Neural progenitor cell (in vitro differentiated cells): ENCODE measurements at regions not wholly inside any gene's neighbourhood (a gene's known extent, or its start where the extent isn't known, plus 50 kb on each side); places are given as distances from the start of the nearest gene placed in this dataset.
A peak's percentile ranks its signal among the peaks of the same experiment; 100 is the strongest.

Experiments used
- DNase-seq: peaks from one replicate; pipeline ENCODE4 v3.0.0-alpha.2; 2016; ENCODE audit warnings: low spot score
- H2AFZ ChIP-seq: fragments of 200-600 bp; sonication (generic); replicated peaks from 2 replicates; pipeline ENCODE4 v1.6.1; 2016; ENCODE audit warnings: antibody characterized with exemption
- H3F3A ChIP-seq: fragments of 200-600 bp; sonication (generic); 2 replicates; pipeline ENCODE4 v1.6.1; 2016; ENCODE audit warnings: antibody characterized with exemption, low read depth
- H3K27ac ChIP-seq: fragments of 200-600 bp; sonication (generic); 2 replicates; pipeline ENCODE4 v1.5.1; 2016; ENCODE audit warnings: mild to moderate bottlenecking
- H3K27me3 ChIP-seq: fragments of 200-600 bp; sonication (generic); 2 replicates; pipeline ENCODE4 v1.6.1; 2016; ENCODE audit warnings: mild to moderate bottlenecking, moderate library complexity
- H3K36me3 ChIP-seq: fragments of 200-600 bp; sonication (generic); 2 replicates; pipeline ENCODE4 v1.5.1; 2016
- H3K4me1 ChIP-seq: fragments of 200-600 bp; sonication (generic); 2 replicates; pipeline ENCODE4 v1.6.1; 2016; ENCODE audit warnings: mixed run types
- H3K4me2 ChIP-seq: fragments of 200-600 bp; sonication (generic); 2 replicates; pipeline ENCODE4 v1.6.1; 2016
- H3K4me3 ChIP-seq: fragments of 200-600 bp; sonication (generic); 2 replicates; pipeline ENCODE4 v1.5.1; 2016
- H3K79me2 ChIP-seq: fragments of 200-600 bp; sonication (generic); 2 replicates; pipeline ENCODE4 v1.6.1; 2016; ENCODE audit warnings: low read depth
- H3K9ac ChIP-seq: fragments of 200-600 bp; sonication (generic); 2 replicates; pipeline ENCODE4 v1.6.1; 2016
- H3K9me3 ChIP-seq: fragments of 200-600 bp; sonication (generic); 2 replicates; pipeline ENCODE4 v1.5.1; 2016; ENCODE audit warnings: low read depth
- H4K20me1 ChIP-seq: fragments of 200-600 bp; sonication (generic); 2 replicates; pipeline ENCODE4 v1.6.1; 2016; ENCODE audit warnings: low read depth
- H3K27ac Mint-ChIP-seq: 3 replicates; pipeline ENCODE4 v1.8.0; 2021; ENCODE audit warnings: mixed read lengths
- H3K27me3 Mint-ChIP-seq: 2 replicates; pipeline ENCODE4 v1.8.0; 2022; ENCODE audit warnings: low read depth, mild to moderate bottlenecking, inconsistent platforms, moderate library complexity, mixed read lengths; ENCODE audit not compliant: insufficient read depth
- H3K36me3 Mint-ChIP-seq: 3 replicates; pipeline ENCODE4 v1.8.0; 2021; ENCODE audit warnings: mixed read lengths
- H3K4me1 Mint-ChIP-seq: 3 replicates; pipeline ENCODE4 v1.8.0; 2021; ENCODE audit warnings: mixed read lengths
- H3K4me3 Mint-ChIP-seq: 3 replicates; pipeline ENCODE4 v1.8.0; 2021; ENCODE audit warnings: mild to moderate bottlenecking, moderate library complexity, mixed read lengths
- H3K9me3 Mint-ChIP-seq: 3 replicates; pipeline ENCODE4 v1.8.0; 2020; ENCODE audit warnings: mixed read lengths
- CTCF ChIP-seq: fragments of 200-600 bp; sonication (generic); IDR thresholded peaks from 2 replicates; pipeline ENCODE4 v1.5.1; 2017; ENCODE audit warnings: antibody characterized with exemption, mild to moderate bottlenecking
- EZH2 ChIP-seq: fragments of 200-600 bp; sonication (generic); IDR thresholded peaks from 2 replicates; pipeline ENCODE4 v1.6.1; 2017; ENCODE audit warnings: antibody characterized with exemption, mild to moderate bottlenecking, moderate library complexity
- EZH2phosphoT487 ChIP-seq: fragments of 200-600 bp; sonication (generic); IDR thresholded peaks from 2 replicates; pipeline ENCODE4 v1.6.1; 2017; ENCODE audit warnings: antibody characterized with exemption

GRCh38 chr7:65238785-65239184 lies 134.9 kb upstream of the ZNF92 start:
- Mint-ChIP-seq H3K36me3 (no peaks in the 10 kb centered on the region), H3K4me1 (peaks cover 8% of the 10 kb centered on the region), H3K27me3 (peaks cover 9% of the 10 kb centered on the region), H3K4me3 (peak overlapping the region; percentile 71), H3K27ac (no peak overlapping the region), H3K9me3 (no peaks in the 10 kb centered on the region)
- Histone ChIP-seq H3K9ac (no peak overlapping the region), H3F3A (no peaks in the 10 kb centered on the region), H3K4me1 (peaks cover 7% of the 10 kb centered on the region), H3K27ac (no peak overlapping the region), H4K20me1 (no peaks in the 10 kb centered on the region), H3K4me3 (no peak overlapping the region), H3K9me3 (no peaks in the 10 kb centered on the region), H3K36me3 (no peaks in the 10 kb centered on the region), H2AFZ (no peak overlapping the region), H3K27me3 (peaks cover 33% of the 10 kb centered on the region), H3K4me2 (no peak overlapping the region), H3K79me2 (no peaks in the 10 kb centered on the region)
- DNase-seq = no peak
- TF ChIP-seq EZH2 (no peak), EZH2phosphoT487 (no peak), CTCF (no peak)

GRCh38 chr7:65235586-65235985 lies 138.1 kb upstream of the ZNF92 start:
- peaks cover 3% of the 10 kb centered on the region for H3K4me1 Mint-ChIP-seq
- no peaks in the 10 kb centered on the region for H3K36me3 Mint-ChIP-seq
- DNase-seq = no peak
- no peak overlapping the region for H3K4me3 ChIP-seq
- peaks cover 15% of the 10 kb centered on the region for H3K27me3 ChIP-seq
- peaks cover 9% of the 10 kb centered on the region for H3K27me3 Mint-ChIP-seq
- H3K27ac Mint-ChIP-seq = no peak overlapping the region
- H2AFZ ChIP-seq = no peak overlapping the region
- no peak overlapping the region for H3K27ac ChIP-seq
- H3K4me3 Mint-ChIP-seq = no peak overlapping the region
- H3K4me2 ChIP-seq = no peak overlapping the region
- H3K9ac ChIP-seq = no peak overlapping the region
- H3K9me3 ChIP-seq = no peaks in the 10 kb centered on the region
- H4K20me1 ChIP-seq = no peaks in the 10 kb centered on the region
- H3K9me3 Mint-ChIP-seq = no peaks in the 10 kb centered on the region
- TF ChIP-seq EZH2 = no peak
- TF ChIP-seq EZH2phosphoT487 = no peak
- TF ChIP-seq CTCF = no peak
- H3K79me2 ChIP-seq = no peaks in the 10 kb centered on the region
- H3K36me3 ChIP-seq = no peaks in the 10 kb centered on the region
- peaks cover 5% of the 10 kb centered on the region for H3K4me1 ChIP-seq
- no peaks in the 10 kb centered on the region for H3F3A ChIP-seq

GRCh38 chr7:65233409-65234034 lies 140.1 kb upstream of the ZNF92 start:
- Histone ChIP-seq H3K79me2 (no peaks in the 10 kb centered on the region), H3K4me3 (no peak overlapping the region), H3K36me3 (no peaks in the 10 kb centered on the region), H3K9ac (no peak overlapping the region), H3K4me2 (no peak overlapping the region), H3F3A (peaks cover 9% of the 10 kb centered on the region), H2AFZ (no peak overlapping the region), H3K27me3 (no peaks in the 10 kb centered on the region), H4K20me1 (no peaks in the 10 kb centered on the region), H3K27ac (no peak overlapping the region), H3K4me1 (no peaks in the 10 kb centered on the region), H3K9me3 (no peaks in the 10 kb centered on the region)
- Mint-ChIP-seq H3K36me3 (no peaks in the 10 kb centered on the region), H3K4me3 (no peak overlapping the region), H3K27me3 (peaks cover 13% of the 10 kb centered on the region), H3K4me1 (no peaks in the 10 kb centered on the region), H3K27ac (no peak overlapping the region), H3K9me3 (no peaks in the 10 kb centered on the region)
- no peak for TF ChIP-seq CTCF
- TF ChIP-seq EZH2phosphoT487 = no peak
- no peak for TF ChIP-seq EZH2
- no peak for DNase-seq
